Fibroblast of the aortic adventitia (primary cell): ENCODE measurements at regions not wholly inside any gene's neighbourhood (a gene's known extent, or its start where the extent isn't known, plus 50 kb on each side); places are given as distances from the start of the nearest gene placed in this dataset.

Experiments
- DNase-seq: peaks from one replicate; pipeline ENCODE4 v3.0.0-alpha.2; 2010; ENCODE audit warnings: low read depth
- H3K4me3 ChIP-seq: 2 replicates; pipeline ENCODE4 v1.5.1; 2011; ENCODE audit warnings: low read depth, mild to moderate bottlenecking, control low read depth, low read length, moderate library complexity
- TF ChIP-seq, protein P1 (sequence below): IDR thresholded peaks from 2 replicates; pipeline ENCODE4 v1.5.1; 2011; ENCODE audit warnings: mild to moderate bottlenecking, low read length, control low read depth, inconsistent platforms; ENCODE audit not compliant: insufficient read depth

DNA sequence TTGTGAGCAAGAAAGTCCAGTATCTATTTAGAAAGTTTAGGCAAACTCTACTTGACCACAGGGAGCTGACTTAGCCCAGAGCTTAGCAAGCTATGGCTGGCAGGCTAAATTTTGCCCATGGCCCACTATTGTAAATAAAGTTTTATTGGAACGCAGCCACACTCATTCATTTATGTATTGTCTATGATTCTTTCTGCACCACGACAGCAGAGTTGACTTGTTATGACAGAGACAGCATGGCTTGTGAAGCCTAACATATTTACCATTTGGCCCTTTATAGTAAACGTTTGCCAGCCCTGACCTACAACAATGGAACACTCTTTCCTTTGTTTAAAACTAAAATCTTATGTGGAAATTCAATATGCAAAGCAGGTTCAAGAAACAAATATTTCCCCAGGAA lies 100.0 kb upstream of the ZFHX3 start:
- no peak for DNase-seq
- no peak overlapping the region for H3K4me3 ChIP-seq
- TF ChIP-seq, protein P1, sequence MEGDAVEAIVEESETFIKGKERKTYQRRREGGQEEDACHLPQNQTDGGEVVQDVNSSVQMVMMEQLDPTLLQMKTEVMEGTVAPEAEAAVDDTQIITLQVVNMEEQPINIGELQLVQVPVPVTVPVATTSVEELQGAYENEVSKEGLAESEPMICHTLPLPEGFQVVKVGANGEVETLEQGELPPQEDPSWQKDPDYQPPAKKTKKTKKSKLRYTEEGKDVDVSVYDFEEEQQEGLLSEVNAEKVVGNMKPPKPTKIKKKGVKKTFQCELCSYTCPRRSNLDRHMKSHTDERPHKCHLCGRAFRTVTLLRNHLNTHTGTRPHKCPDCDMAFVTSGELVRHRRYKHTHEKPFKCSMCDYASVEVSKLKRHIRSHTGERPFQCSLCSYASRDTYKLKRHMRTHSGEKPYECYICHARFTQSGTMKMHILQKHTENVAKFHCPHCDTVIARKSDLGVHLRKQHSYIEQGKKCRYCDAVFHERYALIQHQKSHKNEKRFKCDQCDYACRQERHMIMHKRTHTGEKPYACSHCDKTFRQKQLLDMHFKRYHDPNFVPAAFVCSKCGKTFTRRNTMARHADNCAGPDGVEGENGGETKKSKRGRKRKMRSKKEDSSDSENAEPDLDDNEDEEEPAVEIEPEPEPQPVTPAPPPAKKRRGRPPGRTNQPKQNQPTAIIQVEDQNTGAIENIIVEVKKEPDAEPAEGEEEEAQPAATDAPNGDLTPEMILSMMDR: no peak

- DNase-seq: no peak
- TF ChIP-seq, protein P1: no peak
Observed at GRCh38 chr16:73145166-73145880, 97.4 kb upstream of the ZFHX3 start.

GRCh38 chr16:73143576-73144422 lies 95.9 kb upstream of the ZFHX3 start:
- peak overlapping the region; percentile 58 for H3K4me3 ChIP-seq
- TF ChIP-seq, protein P1: no peak
- peak; percentile 55 for DNase-seq

More at GRCh38 chr16:73145166-73145880, 97.4 kb upstream of the ZFHX3 start:
- H3K4me3 ChIP-seq: no peak overlapping the region

DNA sequence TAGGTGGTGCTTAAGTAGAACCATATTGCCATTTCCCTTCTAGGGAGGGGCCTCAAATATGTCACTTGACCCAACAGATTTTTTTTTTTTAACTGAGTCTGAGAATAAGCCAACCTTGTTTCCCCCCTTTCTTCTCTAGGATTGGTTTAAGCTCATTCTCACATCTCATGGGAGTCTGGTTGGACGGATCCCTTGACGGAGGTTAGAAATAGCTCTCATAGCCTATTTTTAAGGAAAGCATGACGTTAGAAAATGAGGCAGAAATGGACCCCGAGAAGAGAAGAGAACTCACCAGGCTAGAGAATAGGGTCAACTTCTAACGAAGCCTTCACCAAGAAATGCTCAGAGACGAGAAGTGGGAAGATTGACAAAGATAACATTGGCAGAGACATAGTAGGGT lies 95.1 kb upstream of the ZFHX3 start:
- TF ChIP-seq, protein P1: no peak
- no peak for DNase-seq
- H3K4me3 ChIP-seq: peak overlapping the region; percentile 58

- no peak overlapping the region for H3K4me3 ChIP-seq
- DNase-seq: no peak
- TF ChIP-seq, protein P1: no peak
Observed at GRCh38 chr16:73142053-73142854, 94.3 kb upstream of the ZFHX3 start.

DNA sequence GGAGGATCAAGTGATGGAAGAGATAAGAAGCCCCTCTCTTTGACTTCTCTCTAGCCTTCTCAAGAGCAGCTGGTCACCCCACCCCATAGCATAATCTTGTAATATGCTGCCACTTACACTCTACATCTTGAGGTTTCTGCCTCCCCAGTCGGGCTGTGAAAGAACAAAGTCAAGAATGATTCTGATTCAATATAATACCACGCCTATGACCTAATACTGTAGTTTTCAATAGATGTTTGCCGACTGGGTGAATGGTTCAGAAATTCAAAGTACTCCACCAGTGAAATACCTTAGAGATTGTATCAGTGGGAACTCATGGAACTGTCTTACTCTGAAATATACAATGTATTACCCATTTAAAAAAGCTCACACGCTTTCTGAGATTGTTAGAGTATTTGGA lies 93.0 kb upstream of the ZFHX3 start:
- no peak overlapping the region for H3K4me3 ChIP-seq
- TF ChIP-seq, protein P1: no peak
- DNase-seq: no peak
